ENCODE measurements at regions not wholly inside any gene's neighbourhood (a gene's known extent, or its start where the extent isn't known, plus 50 kb on each side); places are given as distances from the start of the nearest gene placed in this dataset.
"Not testable (repeated sequence)": the region's sequence is repeated elsewhere in the genome, so short reads cannot be mapped to it uniquely, and the experiment has no call there.

DNA sequence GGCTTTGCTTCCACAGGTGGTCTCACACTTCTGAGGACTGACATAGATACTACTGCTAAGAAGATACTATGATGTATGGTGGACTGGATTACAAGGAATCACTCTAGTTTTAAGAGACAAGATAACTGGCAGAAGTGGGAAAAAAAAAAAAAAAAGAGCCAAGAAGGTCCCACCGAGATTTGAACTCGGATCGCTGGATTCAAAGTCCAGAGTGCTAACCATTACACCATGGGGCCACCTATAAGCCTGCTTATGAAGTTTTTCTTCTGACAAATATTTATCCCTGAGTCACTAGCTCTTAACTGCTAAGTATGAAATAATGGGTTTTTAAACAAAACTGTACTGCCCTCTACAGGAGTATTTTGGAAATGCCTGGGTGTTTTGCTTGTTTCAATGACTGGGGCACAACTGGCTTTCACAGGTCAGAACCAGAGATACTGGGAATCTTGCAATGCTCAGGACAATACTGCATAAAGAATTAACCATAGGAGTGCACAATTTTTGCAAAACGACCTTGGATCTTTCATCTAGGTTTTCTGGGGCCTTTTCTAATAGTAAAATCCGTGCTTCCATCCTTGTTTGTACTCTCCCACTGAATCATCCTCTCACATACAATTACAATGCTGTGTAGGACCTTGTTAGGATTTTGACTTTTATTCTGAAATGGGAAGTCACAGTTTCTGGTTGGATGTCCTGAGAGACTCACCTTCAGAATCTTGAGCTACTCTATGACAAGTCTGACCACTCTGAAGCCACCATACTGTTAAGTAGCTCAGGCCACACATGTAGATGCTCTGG lies 116.3 kb downstream of the OR2B2 start:
- Histone ChIP-seq H3F3A (ENCODE audit: low read length, unreplicated experiment) (peaks cover 3% of the 10 kb centered on the region), H3K4me1 (ENCODE audit: insufficient read depth, low read length) (peaks cover 13% of the 10 kb centered on the region; the same call in 1 of the 2 replicates), H3K4me3 (ENCODE audit: low read length) (peak overlapping the region; percentile 16; the same call in 1 of the 2 replicates), H3K9me2 (replicated peaks; ENCODE audit: low read length) (no peaks in the 10 kb centered on the region), H3K79me2 (ENCODE audit: low read length) (no peaks in the 10 kb centered on the region), H3K36me3 (ENCODE audit: low read depth, low read length) (no peaks in the 10 kb centered on the region), H3K9ac (ENCODE audit: low read length) (no peak overlapping the region), H3K4me2 (ENCODE audit: low read length) (peak overlapping the region; percentile 45), H3K27ac (ENCODE audit: low read length) (no peak overlapping the region), H3K27me3 (ENCODE audit: low read length) (no peaks in the 10 kb centered on the region), H4K20me1 (ENCODE audit: low read length) (no peaks in the 10 kb centered on the region), H2AFZ (ENCODE audit: low read length) (peak overlapping the region; percentile 22; the same call in 1 of the 2 replicates), H3K9me3 (ENCODE audit: low read length) (no peaks in the 10 kb centered on the region)
- DNase-seq (peak; percentile 99), ATAC-seq (peak; percentile 26)
- ChIA-PET CTCF (interaction anchor here (0.5 to 1.9 kb wide), 7 partner anchors 12 to 566 kb away, joined by 3 to 19 read pairs (median 4); a partner anchor contains a TSS), POLR2A (ENCODE audit: unreplicated experiment) (interaction anchor here (0.7 to 1.3 kb wide), 2 partner anchors 97 to 100 kb away, joined by 6 to 8 read pairs; a partner anchor contains a TSS)
- intact Hi-C loops (cut with micrococcal nuclease): loop anchor here (5.0 kb wide), 1 partner anchor 124 kb away; no protein-coding TSS in a partner anchor
- TF ChIP-seq EZH2phosphoT487 (IDR thresholded peaks at IDR 0.05; ENCODE audit: borderline replicate concordance, low read length): no peak
- TF ChIP-seq, protein P1, sequence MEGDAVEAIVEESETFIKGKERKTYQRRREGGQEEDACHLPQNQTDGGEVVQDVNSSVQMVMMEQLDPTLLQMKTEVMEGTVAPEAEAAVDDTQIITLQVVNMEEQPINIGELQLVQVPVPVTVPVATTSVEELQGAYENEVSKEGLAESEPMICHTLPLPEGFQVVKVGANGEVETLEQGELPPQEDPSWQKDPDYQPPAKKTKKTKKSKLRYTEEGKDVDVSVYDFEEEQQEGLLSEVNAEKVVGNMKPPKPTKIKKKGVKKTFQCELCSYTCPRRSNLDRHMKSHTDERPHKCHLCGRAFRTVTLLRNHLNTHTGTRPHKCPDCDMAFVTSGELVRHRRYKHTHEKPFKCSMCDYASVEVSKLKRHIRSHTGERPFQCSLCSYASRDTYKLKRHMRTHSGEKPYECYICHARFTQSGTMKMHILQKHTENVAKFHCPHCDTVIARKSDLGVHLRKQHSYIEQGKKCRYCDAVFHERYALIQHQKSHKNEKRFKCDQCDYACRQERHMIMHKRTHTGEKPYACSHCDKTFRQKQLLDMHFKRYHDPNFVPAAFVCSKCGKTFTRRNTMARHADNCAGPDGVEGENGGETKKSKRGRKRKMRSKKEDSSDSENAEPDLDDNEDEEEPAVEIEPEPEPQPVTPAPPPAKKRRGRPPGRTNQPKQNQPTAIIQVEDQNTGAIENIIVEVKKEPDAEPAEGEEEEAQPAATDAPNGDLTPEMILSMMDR (conservative IDR thresholded peaks at IDR 0.05; ENCODE audit: low read depth, low read length): peak; percentile 81
- BruUV-seq (replicated peaks): no TSS peak

DNA sequence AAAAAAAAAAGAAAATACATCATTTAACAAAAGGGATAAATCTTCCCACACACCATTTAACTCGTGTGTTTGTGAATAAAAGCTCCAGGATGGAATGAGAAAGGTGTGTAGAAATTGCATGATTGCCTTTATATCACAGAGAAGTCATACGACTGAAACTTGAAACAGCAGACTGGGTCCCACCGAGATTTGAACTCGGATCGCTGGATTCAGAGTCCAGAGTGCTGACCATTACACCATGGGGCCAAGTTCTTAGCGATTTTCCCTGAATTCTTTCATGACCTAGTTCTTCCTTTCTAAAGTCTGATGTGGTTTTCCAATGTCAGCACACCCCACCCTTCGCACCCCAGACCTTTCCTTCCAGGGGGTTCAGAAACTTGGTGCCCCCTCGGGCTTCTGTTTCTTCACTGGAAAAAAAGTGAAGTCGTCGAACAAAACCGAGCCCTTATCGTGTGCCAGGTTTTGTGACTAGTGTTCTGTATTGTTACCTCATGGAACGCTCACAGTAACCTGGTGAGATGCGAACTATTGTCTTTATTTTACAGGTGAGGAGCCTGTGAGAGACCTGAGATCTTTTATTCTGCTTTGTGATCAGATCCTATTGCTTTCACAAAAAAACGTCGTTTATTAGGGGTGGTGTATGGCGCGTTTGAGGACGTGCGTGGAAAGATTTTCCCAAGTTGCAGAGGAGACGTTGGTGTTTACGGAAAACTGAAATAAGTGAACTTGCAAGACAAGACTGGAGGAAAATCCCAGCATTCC lies 120.8 kb downstream of the OR2B2 start:
- peak overlapping the region; percentile 99 for H2AFZ ChIP-seq (ENCODE audit: low read length)
- peak overlapping the region; percentile 99 for H3K4me2 ChIP-seq (ENCODE audit: low read length)
- peak overlapping the region; percentile 53; the same call in 1 of the 2 replicates for H3K9ac ChIP-seq (ENCODE audit: low read length)
- CTCF ChIA-PET: no interaction called here
- TF ChIP-seq EZH2 (IDR thresholded peaks at IDR 0.05; ENCODE audit: low read length, unreplicated experiment): no peak
- TF ChIP-seq, protein P1 (conservative IDR thresholded peaks at IDR 0.05; ENCODE audit: low read depth, low read length): no peak
- no peak for TF ChIP-seq EZH2phosphoT487 (IDR thresholded peaks at IDR 0.05; ENCODE audit: borderline replicate concordance, low read length)
- POLR2A ChIA-PET (ENCODE audit: unreplicated experiment): no interaction called here
- ATAC-seq (peak; percentile 45), DNase-seq (peak; percentile 92)
- peaks cover 11% of the 10 kb centered on the region; the same call in 1 of the 2 replicates for H3K4me1 ChIP-seq (ENCODE audit: insufficient read depth, low read length)
- H3F3A ChIP-seq (ENCODE audit: low read length, unreplicated experiment): peaks cover 3% of the 10 kb centered on the region
- H3K27ac ChIP-seq (ENCODE audit: low read length): no peak overlapping the region
- no peaks in the 10 kb centered on the region for H4K20me1 ChIP-seq (ENCODE audit: low read length)
- H3K79me2 ChIP-seq (ENCODE audit: low read length): no peaks in the 10 kb centered on the region
- intact Hi-C loops (cut with micrococcal nuclease): loop anchor here (1.0 kb wide), 1 partner anchor 38 kb away; no protein-coding TSS in a partner anchor
- no TSS peak for BruUV-seq (replicated peaks)
- H3K36me3 ChIP-seq (ENCODE audit: low read depth, low read length): no peaks in the 10 kb centered on the region
- no peaks in the 10 kb centered on the region for H3K27me3 ChIP-seq (ENCODE audit: low read length)
- no peaks in the 10 kb centered on the region for H3K9me3 ChIP-seq (ENCODE audit: low read length)
- H3K4me3 ChIP-seq (ENCODE audit: low read length): peak overlapping the region; percentile 94
- H3K9me2 ChIP-seq (replicated peaks; ENCODE audit: low read length): no peaks in the 10 kb centered on the region

DNA sequence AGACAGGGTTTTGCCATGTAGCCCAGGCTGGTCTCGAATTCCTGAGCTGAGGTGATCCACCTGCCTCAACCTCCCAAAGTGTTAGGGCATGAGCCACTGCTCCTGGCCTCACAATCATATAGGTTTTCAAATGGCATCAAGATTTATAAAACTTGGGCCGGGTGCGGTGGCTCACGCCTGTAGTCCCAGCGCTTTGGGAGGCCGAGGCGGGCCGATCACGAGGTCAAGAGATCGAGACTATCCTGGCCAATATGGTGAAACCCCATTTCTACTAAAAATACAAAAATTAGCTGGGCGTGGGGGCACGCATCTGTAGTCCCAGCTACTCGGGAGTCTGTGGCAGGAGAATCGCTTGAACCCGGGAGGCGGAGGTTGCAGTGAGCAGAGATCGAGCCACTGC lies 123.8 kb downstream of the OR2B2 start:
- DNase-seq; H3K27ac ChIP-seq (ENCODE audit: low read length); H4K20me1 ChIP-seq (ENCODE audit: low read length); H3K36me3 ChIP-seq (ENCODE audit: low read depth, low read length); H2AFZ ChIP-seq (ENCODE audit: low read length); ATAC-seq; H3F3A ChIP-seq (ENCODE audit: low read length, unreplicated experiment); BruUV-seq (replicated peaks); H3K9me2 ChIP-seq (replicated peaks; ENCODE audit: low read length); H3K27me3 ChIP-seq (ENCODE audit: low read length); H3K79me2 ChIP-seq (ENCODE audit: low read length); H3K4me3 ChIP-seq (ENCODE audit: low read length); H3K4me2 ChIP-seq (ENCODE audit: low read length); H3K9ac ChIP-seq (ENCODE audit: low read length); H3K9me3 ChIP-seq (ENCODE audit: low read length); intact Hi-C loops (cut with micrococcal nuclease): not testable (repeated sequence)
- H3K4me1 ChIP-seq (ENCODE audit: insufficient read depth, low read length): peaks cover 22% of the 10 kb centered on the region
- POLR2A ChIA-PET (ENCODE audit: unreplicated experiment): interaction anchor here (0.6 kb wide), 1 partner anchor 1704 kb away, joined by 3 read pairs; no protein-coding TSS in a partner anchor
- CTCF ChIA-PET: interaction anchor here (0.6 kb wide), 1 partner anchor 115 kb away, joined by 5 read pairs; no protein-coding TSS in a partner anchor

Data from PC-3 (cell line).